ENCODE measurements at regions not wholly inside any gene's neighbourhood (a gene's known extent, or its start where the extent isn't known, plus 50 kb on each side); places are given as distances from the start of the nearest gene placed in this dataset.

GRCh38 chr1:79988401-79988800 is 981.9 kb upstream of the ADGRL4 start:
- intact Hi-C loops (cut with micrococcal nuclease), result no loop called here

GRCh38 chr1:79982211-79982610 is 975.7 kb upstream of the ADGRL4 start:
- no peaks in the 10 kb centered on the region for H3K27me3 Mint-ChIP-seq (ENCODE audit: insufficient read depth)
- intact Hi-C loops (cut with micrococcal nuclease), result no loop called here

More at GRCh38 chr1:79988401-79988800, 981.9 kb upstream of the ADGRL4 start:
- H3K36me3 Mint-ChIP-seq (ENCODE audit: low read depth), result no peaks in the 10 kb centered on the region
- H3K4me1 Mint-ChIP-seq (ENCODE audit: low read depth), result no peaks in the 10 kb centered on the region
- peaks cover 10% of the 10 kb centered on the region for H3K9me3 Mint-ChIP-seq
- H3K27ac Mint-ChIP-seq, result no peak overlapping the region
- no peaks in the 10 kb centered on the region for H3K27me3 Mint-ChIP-seq (ENCODE audit: insufficient read depth)
- DNase-seq (ENCODE audit: low spot score), result no peak
- no peak overlapping the region for H3K4me3 Mint-ChIP-seq

DNA sequence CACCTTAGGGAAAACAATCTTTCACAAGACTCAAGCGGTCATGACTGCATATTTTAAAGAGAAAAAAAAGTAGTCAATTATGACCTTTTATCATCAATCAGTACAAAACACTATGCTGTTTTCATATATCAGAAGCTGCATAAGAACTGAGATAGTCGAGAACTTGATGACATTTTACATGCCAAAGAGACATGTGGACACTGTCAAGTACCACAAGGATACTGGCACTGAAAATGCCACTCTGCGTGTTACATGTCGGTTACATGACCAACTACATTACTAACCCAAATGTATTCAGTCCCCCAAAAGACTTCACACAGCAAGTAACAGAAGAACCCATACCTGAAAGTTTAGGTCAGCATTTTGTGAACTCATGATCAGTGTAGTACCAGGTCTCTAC is 975.0 kb upstream of the ADGRL4 start:
- no peak overlapping the region for H3K4me3 Mint-ChIP-seq
- no peaks in the 10 kb centered on the region for H3K27me3 Mint-ChIP-seq (ENCODE audit: insufficient read depth)
- no peaks in the 10 kb centered on the region for H3K36me3 Mint-ChIP-seq (ENCODE audit: low read depth)
- H3K4me1 Mint-ChIP-seq (ENCODE audit: low read depth), result no peaks in the 10 kb centered on the region
- intact Hi-C loops (cut with micrococcal nuclease), result no loop called here
- H3K27ac Mint-ChIP-seq, result no peak overlapping the region
- peaks cover 4% of the 10 kb centered on the region for H3K9me3 Mint-ChIP-seq
- DNase-seq (ENCODE audit: low spot score), result no peak

More at GRCh38 chr1:79982211-79982610, 975.7 kb upstream of the ADGRL4 start:
- Mint-ChIP-seq H3K4me3 (no peak overlapping the region), H3K9me3 (peaks cover 4% of the 10 kb centered on the region), H3K36me3 (ENCODE audit: low read depth) (no peaks in the 10 kb centered on the region), H3K4me1 (ENCODE audit: low read depth) (no peaks in the 10 kb centered on the region), H3K27ac (no peak overlapping the region)
- no peak for DNase-seq (ENCODE audit: low spot score)

DNA sequence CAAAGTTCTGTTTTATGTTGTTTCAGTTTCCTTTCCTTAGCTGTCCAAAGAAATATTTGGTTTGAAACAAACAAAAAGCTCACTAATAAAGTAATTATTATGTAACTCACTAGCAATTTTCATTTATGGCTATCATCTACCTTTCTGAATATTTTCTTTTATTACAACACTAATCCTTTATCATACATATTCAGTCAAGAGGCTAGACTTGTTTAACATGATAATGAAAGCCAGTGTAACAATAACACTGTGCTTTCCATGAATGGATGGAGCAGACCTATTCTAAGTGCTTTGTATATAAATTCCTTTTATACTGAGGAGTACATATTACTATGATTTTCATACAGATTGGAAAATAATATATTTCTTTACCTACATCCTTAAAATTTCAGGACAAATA is 972.8 kb upstream of the ADGRL4 start:
- no peak for DNase-seq (ENCODE audit: low spot score)
- H3K27me3 Mint-ChIP-seq (ENCODE audit: insufficient read depth), result no peaks in the 10 kb centered on the region
- no peak overlapping the region for H3K4me3 Mint-ChIP-seq
- H3K27ac Mint-ChIP-seq, result no peak overlapping the region
- no peaks in the 10 kb centered on the region for H3K9me3 Mint-ChIP-seq
- no peaks in the 10 kb centered on the region for H3K4me1 Mint-ChIP-seq (ENCODE audit: low read depth)
- intact Hi-C loops (cut with micrococcal nuclease), result no loop called here
- no peaks in the 10 kb centered on the region for H3K36me3 Mint-ChIP-seq (ENCODE audit: low read depth)

DNA sequence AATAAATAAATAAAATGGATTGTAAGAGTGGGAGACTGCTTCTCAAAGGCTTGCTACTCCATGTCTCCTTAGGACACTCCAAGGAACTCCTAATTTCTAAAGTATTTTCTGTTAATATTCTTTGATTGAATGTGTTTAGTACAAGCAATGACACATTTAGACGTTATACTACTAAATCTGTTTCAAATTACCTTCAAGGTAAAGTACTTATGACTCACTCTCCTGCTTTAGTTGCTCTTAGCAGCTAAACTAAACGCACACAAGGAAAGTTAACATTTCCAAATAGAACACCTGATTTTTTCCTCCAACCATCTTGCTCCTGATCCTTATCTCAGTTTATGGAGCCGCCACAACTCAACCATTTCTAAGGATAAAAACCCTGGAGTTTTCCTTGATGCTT is 969.8 kb upstream of the ADGRL4 start:
- Mint-ChIP-seq H3K27me3 (ENCODE audit: insufficient read depth) (no peaks in the 10 kb centered on the region), H3K36me3 (ENCODE audit: low read depth) (no peaks in the 10 kb centered on the region)

GRCh38 chr1:79974659-79975058 is 968.1 kb upstream of the ADGRL4 start:
- no peaks in the 10 kb centered on the region for H3K27me3 Mint-ChIP-seq (ENCODE audit: insufficient read depth)
- H3K9me3 Mint-ChIP-seq, result no peaks in the 10 kb centered on the region
- no peak overlapping the region for H3K27ac Mint-ChIP-seq
- no peaks in the 10 kb centered on the region for H3K4me1 Mint-ChIP-seq (ENCODE audit: low read depth)
- no peaks in the 10 kb centered on the region for H3K36me3 Mint-ChIP-seq (ENCODE audit: low read depth)
- DNase-seq (ENCODE audit: low spot score), result no peak
- H3K4me3 Mint-ChIP-seq, result no peak overlapping the region
- intact Hi-C loops (cut with micrococcal nuclease), result no loop called here

More for the DNA sequence above, 969.8 kb upstream of the ADGRL4 start:
- Mint-ChIP-seq H3K27ac (no peak overlapping the region), H3K4me3 (no peak overlapping the region), H3K9me3 (no peaks in the 10 kb centered on the region), H3K4me1 (ENCODE audit: low read depth) (no peaks in the 10 kb centered on the region)
- intact Hi-C loops (cut with micrococcal nuclease), result no loop called here
- no peak for DNase-seq (ENCODE audit: low spot score)

DNA sequence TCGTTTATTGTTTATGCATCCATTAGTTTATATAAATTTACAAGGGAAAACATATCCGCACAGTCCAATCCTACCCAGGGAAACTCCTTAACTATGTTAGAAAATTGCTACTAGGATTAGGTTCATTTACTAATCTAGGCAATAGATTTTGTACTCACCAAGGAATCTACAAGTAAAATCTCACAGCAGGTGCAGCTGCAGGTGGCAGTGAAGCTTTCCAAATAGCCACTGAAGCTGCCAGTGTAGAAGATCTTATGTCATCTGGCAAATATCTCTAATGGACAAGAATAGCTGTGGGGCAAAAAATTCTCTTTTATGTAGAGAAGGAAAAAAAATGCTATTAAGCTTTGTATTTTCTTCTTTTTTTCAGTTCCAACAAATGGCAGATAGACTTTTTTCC is 963.4 kb upstream of the ADGRL4 start:
- intact Hi-C loops (cut with micrococcal nuclease), result no loop called here
- Mint-ChIP-seq H3K36me3 (ENCODE audit: low read depth) (no peaks in the 10 kb centered on the region), H3K27me3 (ENCODE audit: insufficient read depth) (no peaks in the 10 kb centered on the region), H3K27ac (no peak overlapping the region), H3K9me3 (peaks cover 15% of the 10 kb centered on the region), H3K4me3 (no peak overlapping the region), H3K4me1 (ENCODE audit: low read depth) (no peaks in the 10 kb centered on the region)
- no peak for DNase-seq (ENCODE audit: low spot score)

DNA sequence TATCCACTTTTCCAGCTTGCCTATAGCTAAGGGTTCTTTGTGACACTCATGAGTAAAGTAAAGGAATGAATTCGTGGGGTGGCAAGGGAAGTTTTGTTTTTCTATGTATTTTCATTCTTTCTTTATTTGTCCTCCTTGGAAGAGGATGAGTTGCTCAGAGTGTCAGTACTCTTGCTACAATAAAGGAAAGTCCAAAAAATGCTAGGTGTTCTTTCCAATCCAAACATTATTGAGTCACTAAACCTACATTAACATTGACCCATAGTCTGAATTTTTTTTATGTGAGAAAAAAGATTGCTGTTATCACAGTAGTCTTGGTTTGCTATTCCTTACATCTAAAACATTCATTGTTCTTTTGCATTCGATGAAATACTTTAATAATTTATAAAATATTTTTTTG is 959.9 kb upstream of the ADGRL4 start:
- no peaks in the 10 kb centered on the region for H3K36me3 Mint-ChIP-seq (ENCODE audit: low read depth)
- H3K4me1 Mint-ChIP-seq (ENCODE audit: low read depth), result no peaks in the 10 kb centered on the region
- H3K4me3 Mint-ChIP-seq, result no peak overlapping the region
- H3K27ac Mint-ChIP-seq, result no peak overlapping the region
- intact Hi-C loops (cut with micrococcal nuclease), result no loop called here
- peaks cover 21% of the 10 kb centered on the region for H3K9me3 Mint-ChIP-seq
- no peak for DNase-seq (ENCODE audit: low spot score)
- no peaks in the 10 kb centered on the region for H3K27me3 Mint-ChIP-seq (ENCODE audit: insufficient read depth)

- DNase-seq (ENCODE audit: low spot score), result no peak
- no peak overlapping the region for H3K27ac Mint-ChIP-seq
- no peak overlapping the region for H3K4me3 Mint-ChIP-seq
- H3K9me3 Mint-ChIP-seq, result peaks cover 4% of the 10 kb centered on the region
- H3K36me3 Mint-ChIP-seq (ENCODE audit: low read depth), result no peaks in the 10 kb centered on the region
- no peaks in the 10 kb centered on the region for H3K27me3 Mint-ChIP-seq (ENCODE audit: insufficient read depth)
- intact Hi-C loops (cut with micrococcal nuclease), result no loop called here
- no peaks in the 10 kb centered on the region for H3K4me1 Mint-ChIP-seq (ENCODE audit: low read depth)
These were observed 953.1 kb upstream of the ADGRL4 start for GRCh38 chr1:79959635-79960034.

DNA sequence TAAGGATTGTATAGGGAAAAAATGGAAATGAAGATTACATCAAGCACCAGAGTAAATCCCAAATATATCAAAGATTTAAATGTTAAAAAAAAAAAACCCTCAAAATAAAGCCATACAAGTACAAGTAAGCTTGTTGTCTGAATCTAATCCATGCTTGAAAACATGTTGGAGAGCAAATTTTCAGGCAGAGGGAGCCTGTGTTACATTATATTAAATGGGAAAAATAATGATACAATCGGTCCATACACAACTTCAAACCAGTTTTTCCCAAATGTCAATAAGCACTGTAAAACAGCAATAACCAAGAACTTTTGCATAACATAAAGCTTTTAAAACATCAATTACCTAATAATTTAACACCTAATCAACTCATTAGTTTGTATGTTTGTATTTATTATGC is 949.4 kb upstream of the ADGRL4 start:
- H3K27ac Mint-ChIP-seq, result no peak overlapping the region
- H3K9me3 Mint-ChIP-seq, result peaks cover 14% of the 10 kb centered on the region
- no peaks in the 10 kb centered on the region for H3K27me3 Mint-ChIP-seq (ENCODE audit: insufficient read depth)
- intact Hi-C loops (cut with micrococcal nuclease), result no loop called here
- no peak for DNase-seq (ENCODE audit: low spot score)
- no peaks in the 10 kb centered on the region for H3K4me1 Mint-ChIP-seq (ENCODE audit: low read depth)
- H3K4me3 Mint-ChIP-seq, result no peak overlapping the region
- no peaks in the 10 kb centered on the region for H3K36me3 Mint-ChIP-seq (ENCODE audit: low read depth)

- H3K27ac Mint-ChIP-seq, result no peak overlapping the region
- intact Hi-C loops (cut with micrococcal nuclease), result no loop called here
- H3K4me3 Mint-ChIP-seq, result no peak overlapping the region
- H3K36me3 Mint-ChIP-seq (ENCODE audit: low read depth), result no peaks in the 10 kb centered on the region
- no peak for DNase-seq (ENCODE audit: low spot score)
- no peaks in the 10 kb centered on the region for H3K4me1 Mint-ChIP-seq (ENCODE audit: low read depth)
- H3K9me3 Mint-ChIP-seq, result peaks cover 14% of the 10 kb centered on the region
- no peaks in the 10 kb centered on the region for H3K27me3 Mint-ChIP-seq (ENCODE audit: insufficient read depth)
These were observed 944.0 kb upstream of the ADGRL4 start for GRCh38 chr1:79950511-79950910.

DNA sequence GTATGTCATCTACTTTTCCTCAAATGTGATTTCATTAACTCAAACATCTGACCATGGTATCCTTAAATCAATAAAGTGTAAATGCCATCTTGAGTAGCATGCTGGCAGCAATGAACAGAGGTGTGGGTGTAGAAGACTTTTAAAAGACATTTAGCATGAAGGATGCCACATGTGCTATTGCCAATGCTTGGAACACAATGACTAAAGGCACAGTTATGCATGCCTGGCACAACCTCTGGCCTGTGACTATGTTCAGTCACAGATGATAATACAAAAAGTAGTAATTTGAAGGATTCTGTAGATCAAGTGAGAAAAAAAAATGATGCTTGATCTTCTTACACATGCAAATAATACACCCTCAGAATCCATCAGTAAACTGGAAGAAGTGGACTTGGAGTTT is 938.9 kb upstream of the ADGRL4 start:
- intact Hi-C loops (cut with micrococcal nuclease), result no loop called here
- DNase-seq (ENCODE audit: low spot score), result no peak
- Mint-ChIP-seq H3K9me3 (peaks cover 12% of the 10 kb centered on the region), H3K27me3 (ENCODE audit: insufficient read depth) (no peaks in the 10 kb centered on the region), H3K36me3 (ENCODE audit: low read depth) (no peaks in the 10 kb centered on the region), H3K4me1 (ENCODE audit: low read depth) (no peaks in the 10 kb centered on the region), H3K4me3 (no peak overlapping the region), H3K27ac (no peak overlapping the region)

DNA sequence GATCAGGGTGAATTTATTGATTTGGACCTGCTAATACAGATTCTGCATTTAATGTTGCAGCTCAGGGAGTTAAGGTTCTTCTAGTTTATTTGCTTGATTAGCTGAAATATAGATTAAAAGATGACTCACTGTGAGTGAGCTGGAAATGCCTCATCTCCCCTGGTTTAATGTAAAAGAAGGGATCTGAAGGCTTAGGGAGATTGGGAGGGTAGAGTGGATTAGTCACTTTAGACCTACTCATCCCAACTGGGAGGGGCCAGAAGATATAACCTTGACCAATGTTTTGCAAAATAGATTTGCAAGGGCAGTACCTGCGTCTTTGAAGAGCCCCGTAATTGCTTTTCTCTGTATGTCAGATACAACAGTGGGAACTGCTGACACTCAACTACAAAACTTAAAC is 922.8 kb upstream of the ADGRL4 start:
- no peaks in the 10 kb centered on the region for H3K36me3 Mint-ChIP-seq (ENCODE audit: low read depth)
- H3K9me3 Mint-ChIP-seq, result peaks cover 6% of the 10 kb centered on the region
- no peak overlapping the region for H3K27ac Mint-ChIP-seq
- intact Hi-C loops (cut with micrococcal nuclease), result no loop called here
- DNase-seq (ENCODE audit: low spot score), result no peak
- no peaks in the 10 kb centered on the region for H3K4me1 Mint-ChIP-seq (ENCODE audit: low read depth)
- no peaks in the 10 kb centered on the region for H3K27me3 Mint-ChIP-seq (ENCODE audit: insufficient read depth)
- H3K4me3 Mint-ChIP-seq, result no peak overlapping the region

DNA sequence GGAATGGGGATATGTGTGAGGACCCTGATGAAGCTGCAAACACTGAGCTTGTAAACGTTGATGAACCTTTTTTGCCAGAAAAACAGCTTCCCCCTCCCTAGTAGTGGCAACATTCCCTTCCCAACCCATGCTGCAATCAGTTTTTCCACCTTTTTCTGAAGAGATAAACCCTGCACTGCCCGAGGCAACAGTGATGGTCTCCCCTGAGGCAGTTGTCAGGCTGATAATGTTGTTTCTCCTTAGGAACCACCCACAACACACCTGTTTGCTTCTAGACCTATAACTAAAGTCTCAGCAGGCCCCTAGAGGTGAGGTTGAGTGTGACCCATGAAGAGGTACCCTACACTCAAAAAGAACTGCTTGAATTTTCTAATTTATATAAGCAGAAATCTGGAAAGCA is 922.4 kb upstream of the ADGRL4 start:
- DNase-seq (ENCODE audit: low spot score), result no peak
- no peaks in the 10 kb centered on the region for H3K36me3 Mint-ChIP-seq (ENCODE audit: low read depth)
- H3K27ac Mint-ChIP-seq, result no peak overlapping the region
- H3K4me1 Mint-ChIP-seq (ENCODE audit: low read depth), result no peaks in the 10 kb centered on the region
- H3K4me3 Mint-ChIP-seq, result no peak overlapping the region
- H3K9me3 Mint-ChIP-seq, result peaks cover 4% of the 10 kb centered on the region
- intact Hi-C loops (cut with micrococcal nuclease), result no loop called here
- H3K27me3 Mint-ChIP-seq (ENCODE audit: insufficient read depth), result no peaks in the 10 kb centered on the region

Measured in activated T-helper 1 cell treated with anti-CD3 and anti-CD28 coated beads, Interleukin-12 subunit alpha, Interleukin-12 subunit beta, Interleukin-2, Interleukin-4 antibody, amounts not matched to agents 30 ng/mL and 10 ng/mL and 1 ng/mL, durations not matched to agents 14 hours and 24 hours and 36 hours (primary cell).